NCI-H128 (cell line): ENCODE measurements at regions not wholly inside any gene's neighbourhood (a gene's known extent, or its start where the extent isn't known, plus 50 kb on each side); places are given as distances from the start of the nearest gene placed in this dataset.
A peak's percentile ranks its signal among the peaks of the same experiment; 100 is the strongest.
"Not testable (repeated sequence)": the region's sequence is repeated elsewhere in the genome, so short reads cannot be mapped to it uniquely, and the experiment has no call there.

Experiments used
- DNase-seq: peaks from one replicate; lab custom pipeline; 2025; ENCODE audit not compliant: unreplicated experiment; lab: John Stamatoyannopoulos, UW

DNA sequence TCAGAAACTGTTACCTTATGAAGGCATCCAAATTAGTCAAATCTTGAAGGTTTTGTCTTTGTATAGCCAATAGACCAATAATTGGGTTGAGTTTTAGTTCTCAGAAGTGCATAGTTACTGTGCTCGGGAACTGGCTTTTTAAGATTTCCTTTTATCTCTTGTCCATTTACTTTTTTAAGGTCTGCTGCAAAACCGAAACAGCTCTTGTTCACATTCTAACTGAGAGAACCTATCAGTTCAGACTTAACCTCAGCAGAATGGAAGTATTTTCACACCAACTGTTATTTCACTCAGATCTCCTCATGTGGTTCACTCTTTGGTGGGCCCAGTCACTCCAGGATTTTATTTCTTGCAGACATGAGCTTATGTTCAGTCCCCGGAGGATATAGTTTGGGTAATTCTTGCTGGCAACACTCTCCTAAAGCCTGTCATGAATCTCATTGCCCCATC, 55.5 kb downstream of the TPBG start:
- no peak for DNase-seq

DNA sequence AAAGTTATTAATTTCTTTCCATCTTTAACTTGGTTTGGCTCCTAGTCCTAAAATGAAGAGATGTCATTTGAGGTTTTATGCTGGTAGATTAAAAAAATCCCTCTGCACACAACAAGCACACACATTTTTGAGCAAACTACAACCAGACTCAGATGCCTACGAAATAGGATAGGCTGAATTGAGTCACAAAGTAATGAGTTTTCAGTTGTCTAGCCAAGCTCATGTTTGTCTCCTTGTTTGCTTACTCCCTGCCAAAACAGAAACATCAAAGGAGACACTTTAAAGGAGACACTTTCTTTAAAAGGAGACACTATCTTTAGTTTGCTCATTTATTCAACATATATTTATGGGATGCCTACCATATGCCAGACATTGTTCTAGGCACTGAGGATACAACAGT, 56.2 kb downstream of the TPBG start:
- no peak for DNase-seq

DNA sequence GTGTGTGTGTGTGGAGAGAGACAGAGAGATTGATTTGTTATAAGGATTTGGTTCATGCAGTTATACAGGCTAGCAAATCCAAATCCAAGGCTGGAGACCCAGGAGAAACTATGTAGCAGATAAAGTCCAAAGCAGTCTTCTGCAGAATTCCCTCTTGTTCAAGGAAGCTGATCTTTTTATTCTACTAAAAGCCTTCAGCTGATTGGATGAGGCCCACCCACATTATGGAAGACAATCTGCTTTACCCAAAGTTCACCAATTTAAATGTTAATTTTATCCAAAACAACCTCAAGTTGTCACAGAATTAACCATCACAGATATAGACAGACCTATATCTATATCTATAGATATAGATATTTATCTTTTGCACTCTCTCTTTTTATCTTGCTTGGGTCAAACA, 67.0 kb downstream of the TPBG start:
- no peak for DNase-seq

DNA sequence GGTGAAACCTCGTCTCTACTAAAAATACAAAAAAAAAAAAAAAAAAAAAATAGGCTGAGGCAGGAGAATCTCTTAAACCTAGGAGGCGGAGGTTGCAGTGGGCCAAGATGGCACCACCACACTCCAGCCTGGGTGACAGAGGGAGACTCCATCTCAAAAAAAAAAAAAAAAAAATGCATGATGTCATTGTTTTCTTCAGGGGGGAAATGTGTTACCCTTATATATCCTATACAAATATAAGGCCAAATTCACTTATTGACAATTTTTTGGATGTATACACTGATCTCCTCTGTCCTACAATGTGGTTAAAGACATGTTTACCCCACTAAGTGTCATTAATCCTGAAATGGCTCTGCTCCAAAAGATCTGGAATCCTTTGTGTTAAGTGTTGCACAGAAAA, 73.1 kb downstream of the TPBG start:
- peak; percentile 4 for DNase-seq

DNA sequence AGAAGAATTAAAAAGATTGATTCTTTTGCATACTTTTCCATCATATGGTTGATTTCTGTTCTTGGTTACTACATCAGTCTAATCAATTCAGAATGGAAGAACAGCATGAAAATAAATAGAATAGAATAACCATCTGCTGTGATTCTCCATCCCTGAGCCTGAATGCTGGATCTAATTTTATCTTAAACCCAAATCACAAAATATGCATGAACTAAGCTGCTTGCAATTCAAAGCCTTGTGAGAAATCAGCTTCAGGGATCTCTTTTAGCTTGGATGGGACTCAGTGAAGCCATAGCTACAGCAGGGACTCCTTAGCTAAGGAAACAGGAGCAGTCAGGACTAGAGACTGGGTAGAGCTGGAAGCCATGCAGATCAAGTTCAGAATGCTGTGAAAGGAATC, 74.1 kb downstream of the TPBG start:
- no peak for DNase-seq

DNA sequence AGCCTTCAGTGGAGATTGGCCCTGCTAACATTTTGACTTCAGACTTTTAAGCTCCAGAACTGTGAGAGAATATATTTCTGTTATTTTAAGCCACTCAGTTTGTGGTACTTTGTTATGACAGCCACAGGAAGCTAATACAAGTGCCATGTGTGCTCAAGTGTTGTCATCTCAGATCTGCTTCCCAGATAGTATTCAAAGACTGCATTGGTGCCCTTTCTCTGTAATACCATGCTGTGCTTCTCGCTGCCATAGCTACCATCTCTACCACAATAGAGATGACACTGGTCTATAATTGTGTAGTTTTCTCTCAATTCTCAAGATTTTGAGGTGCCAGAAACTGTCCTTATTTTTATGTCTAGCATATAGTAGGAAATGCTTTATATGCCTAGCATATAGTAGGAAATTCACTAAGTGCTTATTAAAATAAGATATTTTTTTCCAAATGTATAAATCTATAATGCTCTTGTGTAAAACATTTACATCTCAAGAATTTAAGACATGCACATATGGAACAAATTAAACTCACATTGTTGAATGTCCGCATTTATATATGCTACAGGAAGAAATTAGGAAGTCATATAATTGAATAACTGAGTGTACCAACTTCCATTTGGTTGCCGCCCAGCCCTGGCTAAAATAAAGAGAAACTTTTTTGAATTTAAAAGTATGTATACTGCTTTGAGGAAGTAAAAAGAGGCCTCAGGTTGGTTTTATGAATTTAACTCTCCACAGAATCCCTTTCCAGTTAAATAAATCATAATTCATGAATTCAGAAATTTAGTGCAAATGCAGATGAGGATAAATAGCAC, 77.6 kb downstream of the TPBG start:
- DNase-seq: no peak

DNA sequence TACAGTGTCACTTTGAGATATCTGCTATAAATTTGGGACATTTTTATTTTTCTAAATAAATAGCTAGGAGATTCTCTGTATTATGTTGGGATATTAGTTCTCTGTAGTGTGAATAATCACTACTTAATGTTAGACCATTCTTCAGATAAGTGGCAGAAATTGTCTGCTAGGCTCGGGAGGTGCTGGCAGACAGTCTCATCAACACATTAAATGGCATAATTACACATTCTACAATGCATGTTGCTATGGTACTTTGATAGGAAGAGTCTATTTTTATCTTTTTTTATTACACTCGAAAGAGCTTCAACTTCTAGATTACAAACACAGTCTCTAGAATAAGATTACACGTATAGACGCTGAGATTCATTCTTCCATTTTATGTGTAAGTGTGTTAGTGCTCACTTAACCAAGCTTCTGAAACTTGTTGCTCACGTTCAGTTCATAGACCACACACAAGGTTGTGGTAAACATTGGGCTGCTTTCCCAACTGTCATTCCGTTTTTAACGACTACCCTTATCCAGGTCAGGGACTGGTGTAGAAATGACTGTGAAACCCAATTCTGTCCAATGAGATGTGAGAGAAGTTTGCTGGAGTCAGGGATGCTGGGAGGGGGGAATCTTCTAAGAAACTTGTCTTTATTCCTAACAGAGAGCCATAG, 78.6 kb downstream of the TPBG start:
- no peak for DNase-seq

DNA sequence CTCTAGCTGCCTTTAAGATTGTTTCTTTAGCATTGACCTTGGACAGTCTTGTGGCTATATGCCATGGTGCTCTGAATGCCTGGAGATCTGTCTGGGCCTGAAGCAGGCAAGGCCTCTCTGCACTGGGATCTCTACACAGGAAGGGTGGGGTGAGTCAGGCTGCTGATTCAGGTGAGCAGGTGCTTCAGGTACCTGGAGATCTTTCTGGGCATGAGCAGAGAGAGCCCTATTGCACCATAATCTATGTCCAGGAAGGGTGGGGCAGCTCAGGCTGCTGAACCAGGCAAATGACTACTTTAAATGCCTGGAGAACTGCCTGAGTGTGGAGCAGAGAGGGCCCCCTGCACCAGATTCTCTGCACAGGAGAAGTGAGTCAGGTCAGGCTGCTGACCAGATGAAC, 94.5 kb downstream of the TPBG start:
- no peak for DNase-seq

DNA sequence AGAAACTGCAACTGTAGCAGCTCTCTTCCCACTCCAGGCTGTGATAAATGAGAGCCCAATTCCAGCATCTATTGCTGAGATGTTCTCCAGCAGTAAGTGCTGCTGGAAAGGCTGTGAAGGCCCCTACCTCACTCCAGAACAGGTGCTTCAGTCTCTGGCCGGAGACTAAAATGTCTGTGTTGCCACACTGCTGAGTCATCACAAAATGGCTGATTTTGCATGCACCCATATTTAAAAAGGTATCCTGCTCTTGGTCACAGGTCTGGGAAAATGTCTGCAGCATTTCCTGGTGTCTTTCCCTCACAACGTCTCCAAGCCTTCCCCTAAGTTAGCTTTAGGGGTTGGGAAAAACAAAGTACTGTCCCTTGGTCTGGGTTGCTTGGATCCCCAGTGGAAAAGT, 95.1 kb downstream of the TPBG start:
- DNase-seq: no peak

DNA sequence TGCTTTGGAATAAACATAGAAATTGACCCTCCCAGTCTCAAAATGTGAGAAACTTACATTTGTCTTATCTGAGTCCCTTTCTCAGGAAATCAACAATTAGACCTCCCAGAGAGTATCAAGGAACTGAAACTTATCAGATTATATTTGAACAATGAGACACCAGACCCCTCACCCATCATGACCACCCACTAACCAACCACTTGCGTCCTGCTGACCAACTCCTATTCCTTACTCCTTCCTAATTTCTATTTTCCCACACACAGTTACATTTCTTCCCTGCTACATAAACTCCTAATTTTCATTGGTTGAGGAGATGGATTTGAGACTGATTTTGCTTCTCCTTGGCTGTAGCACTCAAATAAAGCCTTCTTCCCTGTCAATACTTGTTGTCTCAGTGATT, 97.9 kb downstream of the TPBG start:
- DNase-seq: no peak

DNA sequence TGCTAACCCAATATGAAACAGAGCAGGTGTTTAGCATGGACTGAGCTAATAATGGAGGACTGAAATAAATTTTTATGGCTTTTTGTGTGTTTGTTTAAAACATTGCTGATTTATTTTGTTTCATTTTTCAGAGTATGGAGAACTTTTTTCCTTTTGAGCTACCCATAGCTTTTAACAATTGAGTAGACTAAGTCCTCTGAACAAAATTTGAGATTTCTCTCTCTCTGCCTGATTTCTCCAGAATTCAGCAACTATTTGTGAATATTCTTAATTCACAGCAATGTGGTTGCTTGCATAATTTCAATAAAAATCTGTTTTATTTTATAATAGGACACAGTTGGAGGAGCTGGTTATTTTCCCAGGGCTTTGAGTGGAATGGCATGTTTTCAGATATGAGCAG, 103.7 kb downstream of the TPBG start:
- DNase-seq: no peak

DNA sequence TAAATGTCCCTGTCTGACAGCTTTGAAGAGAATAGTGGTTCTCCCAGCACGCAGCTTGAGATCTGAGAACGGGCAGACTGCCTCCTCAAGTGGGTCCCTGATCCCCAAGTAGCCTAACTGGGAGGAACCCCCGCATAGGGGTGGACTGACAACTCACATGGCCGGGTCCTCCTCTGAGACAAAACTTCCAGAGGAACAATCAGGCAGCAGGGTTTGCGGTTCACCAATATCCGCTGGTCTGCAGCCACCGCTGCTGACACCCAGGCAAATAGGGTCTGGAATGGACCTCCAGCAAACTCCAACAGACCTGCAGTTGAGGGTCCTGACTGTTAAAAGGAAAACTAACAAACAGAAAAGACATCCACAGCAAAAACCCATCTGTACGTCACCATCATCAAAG, 106.5 kb downstream of the TPBG start:
- not testable (repeated sequence) for DNase-seq

DNA sequence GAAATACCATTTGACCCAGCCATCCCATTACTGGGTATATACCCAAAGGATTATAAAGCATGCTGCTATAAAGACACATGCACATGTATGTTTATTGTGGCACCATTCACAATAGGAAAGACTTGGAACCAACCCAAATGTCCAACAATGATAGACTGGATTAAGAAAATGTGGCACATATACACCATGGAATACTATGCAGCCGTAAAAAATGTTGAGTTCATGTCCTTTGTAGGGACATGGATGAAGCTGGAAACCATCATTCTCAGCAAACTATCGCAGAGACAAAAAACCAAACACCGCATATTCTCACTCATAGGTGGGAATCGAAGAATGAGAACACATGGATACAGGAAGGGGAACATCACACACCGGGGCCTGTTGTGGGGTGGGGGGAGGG, 111.5 kb downstream of the TPBG start:
- not testable (repeated sequence) for DNase-seq

DNA sequence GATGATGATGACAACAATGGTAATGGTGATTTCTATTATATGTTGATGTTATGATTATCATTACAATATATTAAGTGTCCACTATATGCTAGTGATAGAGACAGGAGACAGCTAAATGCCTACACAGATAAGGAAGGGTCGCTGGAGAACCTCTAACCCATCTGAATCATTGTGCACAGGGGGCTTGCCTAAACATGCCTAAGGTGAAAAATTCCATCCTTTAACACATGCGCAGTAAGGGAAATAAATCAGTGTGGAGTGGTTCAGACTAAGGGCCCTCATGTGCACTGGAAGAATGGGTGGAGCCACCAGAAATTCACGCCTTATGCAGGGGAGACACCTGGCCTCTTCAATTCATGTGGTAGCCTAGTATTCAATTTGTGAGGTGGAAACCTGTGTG, 120.4 kb downstream of the TPBG start:
- no peak for DNase-seq

DNA sequence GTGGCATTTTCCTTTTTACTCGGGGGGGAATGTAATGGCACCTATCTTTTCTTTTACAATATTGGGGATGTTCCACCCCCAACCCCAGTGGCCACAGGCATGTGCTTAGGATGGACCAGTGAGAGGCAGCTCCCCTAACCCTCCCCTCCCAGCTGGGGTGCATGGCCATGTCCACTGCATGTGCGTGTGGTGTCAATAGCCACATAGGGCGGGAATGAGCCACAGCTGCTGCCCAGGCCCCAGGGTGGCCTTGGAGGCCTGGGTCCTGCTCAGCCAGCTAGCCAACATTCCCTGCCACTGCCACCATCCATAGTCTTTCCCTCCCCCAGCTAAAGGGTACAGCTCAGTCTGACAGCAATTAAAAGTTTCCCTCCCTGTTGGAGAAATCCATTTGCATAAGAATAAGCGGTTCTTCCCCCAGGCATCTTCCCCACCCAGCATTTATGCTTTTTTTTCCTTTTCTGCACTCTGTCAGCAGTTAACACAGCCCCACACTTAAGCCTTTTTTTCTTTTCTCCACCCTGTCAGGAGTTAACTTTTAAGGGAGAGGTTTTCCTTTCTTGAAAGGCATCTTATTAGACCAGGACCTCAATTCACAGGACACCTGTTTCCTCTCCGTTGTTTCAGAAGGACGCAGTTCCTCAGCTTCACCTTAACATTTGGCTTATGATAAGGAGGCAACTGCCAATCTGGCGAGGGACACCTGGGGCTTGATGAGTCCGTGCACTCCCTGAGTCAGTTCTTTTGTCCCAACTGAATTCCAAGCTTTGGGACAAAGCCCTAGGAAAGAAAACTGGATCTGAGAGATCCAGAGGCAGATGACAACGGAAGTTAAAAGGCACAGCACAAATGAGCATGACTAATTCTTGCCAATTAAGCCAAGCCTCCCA, 121.4 kb downstream of the TPBG start:
- DNase-seq: no peak

DNA sequence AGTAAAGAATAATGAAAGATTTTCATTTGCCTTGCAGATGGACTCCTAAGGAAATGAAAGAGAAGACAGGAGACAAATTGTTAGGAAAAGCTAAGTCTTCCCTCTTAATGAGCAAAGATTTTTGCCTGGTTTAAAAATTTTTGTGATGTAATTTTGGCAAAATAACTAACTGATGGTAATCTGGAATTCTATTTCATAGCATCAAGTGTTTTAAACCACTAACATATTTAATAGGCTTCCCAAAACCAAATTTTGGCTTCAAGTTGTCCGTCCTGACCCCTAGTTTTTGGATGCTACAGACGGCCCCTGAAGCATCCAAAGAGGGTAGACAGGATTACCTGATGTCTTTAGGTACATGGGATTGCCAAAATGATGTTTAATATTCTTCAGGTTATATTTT, 124.3 kb downstream of the TPBG start:
- no peak for DNase-seq

DNA sequence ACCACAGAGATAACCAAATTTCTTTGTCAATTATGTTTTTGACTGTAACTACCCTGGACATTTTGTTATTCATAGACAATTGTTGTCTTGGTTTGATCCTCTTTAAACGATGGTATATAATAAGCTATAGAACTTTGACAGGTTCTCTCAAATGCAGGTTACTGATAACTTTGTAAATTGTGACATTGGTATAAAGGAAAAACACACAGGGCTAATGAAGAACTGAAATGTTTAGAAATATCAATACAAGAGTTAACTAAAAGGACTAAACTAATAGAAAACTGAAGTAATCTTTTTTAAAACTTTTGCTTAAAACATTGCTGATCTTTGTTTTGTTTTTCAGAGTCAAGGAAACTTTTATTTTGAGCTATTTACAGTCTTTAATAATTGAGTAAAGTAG, 124.8 kb downstream of the TPBG start:
- no peak for DNase-seq

DNA sequence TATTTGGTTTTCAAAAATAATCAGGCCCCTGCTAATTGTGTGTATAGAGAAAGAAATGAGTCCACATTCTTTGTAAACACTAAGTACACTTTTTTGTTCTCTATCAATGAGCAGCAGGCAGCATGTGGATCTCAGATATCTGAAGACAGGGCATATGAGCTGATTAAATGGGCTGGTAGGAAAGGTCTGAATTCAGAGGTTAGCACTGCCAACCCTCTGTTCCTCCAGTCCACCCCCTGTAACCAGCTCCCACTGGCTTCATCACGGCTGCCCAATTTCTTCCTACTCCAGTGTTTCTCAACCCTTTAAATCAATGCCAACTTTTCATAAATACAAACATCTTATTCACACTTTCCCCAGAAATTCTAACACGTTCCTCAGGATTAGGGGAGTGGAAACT, 128.5 kb downstream of the TPBG start:
- no peak for DNase-seq

DNA sequence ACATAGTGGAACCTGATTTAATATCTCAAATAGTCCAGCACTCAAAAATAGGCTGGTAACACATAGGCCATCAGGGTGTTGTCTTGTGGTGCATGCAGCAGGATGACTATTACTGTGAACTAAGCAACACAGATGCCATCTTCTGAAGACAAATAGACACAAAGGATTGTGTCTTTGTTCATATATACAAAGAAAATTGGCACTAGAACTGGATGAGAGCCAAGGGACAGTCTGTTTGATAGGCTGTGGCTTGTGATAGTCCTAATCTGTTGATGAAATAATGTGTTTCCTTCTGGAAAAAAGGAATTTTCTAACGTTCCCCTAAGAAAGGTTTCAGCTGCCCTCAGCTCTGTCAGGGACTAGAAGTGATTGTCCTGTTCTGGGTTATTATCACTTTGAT, 129.8 kb downstream of the TPBG start:
- DNase-seq: no peak

DNA sequence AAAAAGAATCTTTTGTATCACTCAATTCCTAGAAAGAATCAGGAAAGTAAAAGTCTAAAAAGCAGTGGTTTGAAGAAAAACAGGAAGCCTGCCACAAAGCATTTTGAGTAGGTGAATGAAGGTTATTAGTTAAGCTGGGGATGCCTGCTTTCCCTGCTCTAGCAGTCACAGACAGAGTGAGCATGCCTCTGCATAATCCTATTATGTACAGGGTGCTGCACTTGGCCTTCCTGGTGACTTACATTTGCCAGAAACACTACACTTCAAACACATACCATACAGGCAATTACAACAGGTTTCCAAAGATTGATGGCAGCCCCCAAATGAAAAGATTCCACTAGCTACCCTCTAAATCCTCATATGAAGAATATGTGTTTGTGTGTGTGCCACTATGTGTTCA, 130.8 kb downstream of the TPBG start:
- no peak for DNase-seq

DNA sequence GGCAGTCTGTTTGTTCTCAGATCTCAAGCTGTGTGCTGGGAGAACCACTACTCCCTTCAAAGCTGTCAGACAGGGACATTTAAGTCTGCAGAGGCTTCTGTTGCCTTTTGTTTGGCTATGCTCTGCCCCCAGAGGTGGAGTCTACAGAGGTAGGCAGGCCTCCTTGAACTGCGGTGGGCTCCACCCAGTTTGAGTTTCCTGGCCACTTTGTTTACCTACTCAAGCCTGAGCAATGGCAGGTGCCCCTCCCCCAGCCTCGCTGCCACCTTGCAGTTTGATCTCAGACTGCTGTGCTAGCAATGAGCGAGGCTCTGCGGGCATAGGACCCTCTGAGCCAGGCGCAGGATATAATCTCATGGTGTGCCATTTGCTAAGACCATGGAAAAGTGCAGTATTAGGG, 138.3 kb downstream of the TPBG start:
- DNase-seq: not testable (repeated sequence)

DNA sequence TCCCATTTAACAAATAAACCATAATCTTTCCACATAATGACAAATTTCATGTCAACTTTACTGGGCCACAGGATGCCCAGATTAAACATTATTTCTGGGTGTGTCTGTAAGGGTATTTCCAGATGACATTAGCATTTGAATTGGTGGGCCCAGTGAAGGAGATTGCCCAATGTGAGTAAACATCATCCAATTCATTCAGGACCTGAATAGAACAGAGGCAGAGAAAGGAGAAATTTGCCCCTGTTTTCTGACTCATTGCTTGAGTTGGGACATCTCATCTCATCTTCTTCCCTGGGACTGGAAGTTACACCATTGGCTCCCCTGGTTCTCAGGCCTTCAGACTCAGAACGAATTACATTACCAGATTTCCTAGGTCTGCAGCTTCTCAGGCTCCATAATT, 142.9 kb downstream of the TPBG start:
- no peak for DNase-seq
